Panc1 (cell line): ENCODE measurements at regions not wholly inside any gene's neighbourhood (a gene's known extent, or its start where the extent isn't known, plus 50 kb on each side); places are given as distances from the start of the nearest gene placed in this dataset.

Experiments used
- ATAC-seq: fragments of 200-7000 bp; cut with Tn5 transposase; 2 replicates; pipeline ENCODE4 v1.9.1; 2020; ENCODE audit warnings: mild to moderate bottlenecking, moderate library complexity
- BruUV-seq: library from RNA; stranded (reverse); fragments of 400-500 nt; replicated peaks from 2 replicates; lab custom pipeline; 2021; lab: Mats Ljungman, UMichigan
- CTCF ChIA-PET: fragments of 300-600 bp; sonication (Branson Sonifier 250); formaldehyde crosslinking; loops from one replicate; lab custom pipeline; 2022; ENCODE audit warnings: antibody characterized with exemption; lab: Charles Lee
- POLR2A ChIA-PET: fragments of 300-600 bp; sonication (Branson Sonifier 250); formaldehyde crosslinking; loops from one replicate; lab custom pipeline; 2022; ENCODE audit warnings: antibody characterized with exemption; lab: Charles Lee
- DNase-seq: peaks from one replicate; pipeline ENCODE4 v3.0.0-alpha.2; 2010; ENCODE audit warnings: low read depth, low spot score
- H3K27ac ChIP-seq: 2 replicates; pipeline ENCODE4 v1.5.1; 2011; ENCODE audit warnings: mild to moderate bottlenecking, low read length, inconsistent platforms
- H3K27me3 ChIP-seq: fragments of 200-500 bp; sonication (Bioruptor generic); 2 replicates; pipeline ENCODE4 v1.6.0; 2014; ENCODE audit warnings: low read length, inconsistent platforms; ENCODE audit not compliant: control insufficient read depth, insufficient read depth
- H3K36me3 ChIP-seq: fragments of 200-500 bp; sonication (Bioruptor generic); 2 replicates; pipeline ENCODE4 v1.5.1; 2014; ENCODE audit warnings: inconsistent platforms, mild to moderate bottlenecking, low read length, moderate library complexity; ENCODE audit not compliant: control insufficient read depth, insufficient read depth
- H3K4me1 ChIP-seq: 2 replicates; pipeline ENCODE4 v1.5.1; 2011; ENCODE audit warnings: inconsistent platforms, mild to moderate bottlenecking, low read length, moderate library complexity; ENCODE audit not compliant: control insufficient read depth, insufficient read depth
- H3K4me3 ChIP-seq, 2 experiments: 2 replicates each; pipeline ENCODE4 v1.5.1; 2011 to 2012; ENCODE audit warnings: low read depth in 2 of 2, low read length in 2 of 2, mild to moderate bottlenecking in 2 of 2, inconsistent platforms in 1 of 2, moderate library complexity in 1 of 2
- H3K9me3 ChIP-seq: fragments of 200-500 bp; sonication (Bioruptor generic); 2 replicates; pipeline ENCODE4 v1.5.1; 2014; ENCODE audit warnings: low read depth, mild to moderate bottlenecking, inconsistent platforms, low read length, moderate library complexity; ENCODE audit not compliant: control insufficient read depth, insufficient read depth
- POLR2AphosphoS5 ChIP-seq: IDR thresholded peaks from 2 replicates; pipeline ENCODE4 v1.6.1; 2012; ENCODE audit warnings: mild to moderate bottlenecking, low read depth, low read length, moderate library complexity
- REST ChIP-seq, 2 experiments: IDR thresholded peaks; 2 replicates each; pipeline ENCODE4 v1.6.1; 2011 to 2012; ENCODE audit warnings: low read depth in 2 of 2, control low read depth in 1 of 2, low read length in 1 of 2, mild to moderate bottlenecking in 1 of 2, moderate library complexity in 1 of 2; ENCODE audit not compliant: insufficient read depth in 1 of 2
- SIN3A ChIP-seq: IDR thresholded peaks from 2 replicates; pipeline ENCODE4 v1.6.1; 2012; ENCODE audit warnings: low read depth, mild to moderate bottlenecking, low read length, moderate library complexity, borderline replicate concordance; ENCODE audit not compliant: insufficient read depth
- TCF7L2 ChIP-seq: IDR thresholded peaks from 2 replicates; pipeline ENCODE4 v1.6.1; 2011; ENCODE audit warnings: mild to moderate bottlenecking, low read depth, low read length, inconsistent platforms
- in situ Hi-C: cut with HindIII; loops from 2 replicates; pipeline ENCODE4 v1.10.0; 2016; ENCODE audit warnings: low sequenced_read_pairs, low pct_unique_long_range_greater_than_20kb
- intact Hi-C: fragments of 100-400 bp; cut with micrococcal nuclease; formaldehyde crosslinking; loops from one replicate; pipeline ENCODE4 v1.10.0; 2022; ENCODE audit not compliant: unreplicated experiment
- TF ChIP-seq, protein P1 (sequence below): fragments of 450-650 bp; IDR thresholded peaks from 2 replicates; pipeline ENCODE4 v1.5.1; 2017; ENCODE audit warnings: mild to moderate bottlenecking

- ATAC-seq (no peak), DNase-seq (no peak)
- BruUV-seq: no TSS peak
- intact Hi-C loops: no loop called here
- TF ChIP-seq POLR2AphosphoS5: no peak
- TF ChIP-seq REST (IDR thresholded peaks at IDR 0.05; ENCODE audit: insufficient read depth in 1 of 2, low read depth in 2 of 2, low read length in 1 of 2): no peak
- no peak for TF ChIP-seq SIN3A
- TF ChIP-seq TCF7L2: no peak
- TF ChIP-seq, protein P1, sequence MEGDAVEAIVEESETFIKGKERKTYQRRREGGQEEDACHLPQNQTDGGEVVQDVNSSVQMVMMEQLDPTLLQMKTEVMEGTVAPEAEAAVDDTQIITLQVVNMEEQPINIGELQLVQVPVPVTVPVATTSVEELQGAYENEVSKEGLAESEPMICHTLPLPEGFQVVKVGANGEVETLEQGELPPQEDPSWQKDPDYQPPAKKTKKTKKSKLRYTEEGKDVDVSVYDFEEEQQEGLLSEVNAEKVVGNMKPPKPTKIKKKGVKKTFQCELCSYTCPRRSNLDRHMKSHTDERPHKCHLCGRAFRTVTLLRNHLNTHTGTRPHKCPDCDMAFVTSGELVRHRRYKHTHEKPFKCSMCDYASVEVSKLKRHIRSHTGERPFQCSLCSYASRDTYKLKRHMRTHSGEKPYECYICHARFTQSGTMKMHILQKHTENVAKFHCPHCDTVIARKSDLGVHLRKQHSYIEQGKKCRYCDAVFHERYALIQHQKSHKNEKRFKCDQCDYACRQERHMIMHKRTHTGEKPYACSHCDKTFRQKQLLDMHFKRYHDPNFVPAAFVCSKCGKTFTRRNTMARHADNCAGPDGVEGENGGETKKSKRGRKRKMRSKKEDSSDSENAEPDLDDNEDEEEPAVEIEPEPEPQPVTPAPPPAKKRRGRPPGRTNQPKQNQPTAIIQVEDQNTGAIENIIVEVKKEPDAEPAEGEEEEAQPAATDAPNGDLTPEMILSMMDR: no peak
- Histone ChIP-seq H3K9me3 (no peaks in the 10 kb centered on the region), H3K27me3 (no peaks in the 10 kb centered on the region), H3K4me3 (no peak overlapping the region), H3K4me1 (no peaks in the 10 kb centered on the region), H3K36me3 (no peaks in the 10 kb centered on the region), H3K27ac (no peak overlapping the region)
- in situ Hi-C loops: no loop called here
- ChIA-PET CTCF (no interaction called here), POLR2A (no interaction called here)
Observed at GRCh38 chr9:88064554-88064953, 73.7 kb downstream of the SPATA31C2 start.

- Histone ChIP-seq H3K4me1 (no peaks in the 10 kb centered on the region), H3K4me3 (no peak overlapping the region), H3K27me3 (no peaks in the 10 kb centered on the region), H3K27ac (no peak overlapping the region), H3K9me3 (no peaks in the 10 kb centered on the region), H3K36me3 (no peaks in the 10 kb centered on the region)
- no peak for TF ChIP-seq TCF7L2
- TF ChIP-seq REST (IDR thresholded peaks at IDR 0.05; ENCODE audit: insufficient read depth in 1 of 2, low read depth in 2 of 2, low read length in 1 of 2): no peak
- TF ChIP-seq POLR2AphosphoS5: no peak
- no peak for TF ChIP-seq SIN3A
- TF ChIP-seq, protein P1: no peak
- DNase-seq (no peak), ATAC-seq (no peak)
- POLR2A ChIA-PET: no interaction called here
- intact Hi-C loops: no loop called here
- BruUV-seq: no TSS peak
- CTCF ChIA-PET: no interaction called here
- in situ Hi-C loops: no loop called here
Observed at GRCh38 chr9:88060746-88061145, 77.5 kb downstream of the SPATA31C2 start.
